ENCODE measurements at regions not wholly inside any gene's neighbourhood (a gene's known extent, or its start where the extent isn't known, plus 50 kb on each side); places are given as distances from the start of the nearest gene placed in this dataset.

GRCh38 chr11:115700496-115700895 lies 196.3 kb upstream of the CADM1 start:
- Histone ChIP-seq H3K9me3 (peaks cover 0 to 3% (median 0%) of the 10 kb centered on the region in 4 donors), H3K4me1 (peaks cover 0 to 40% (median 13%) of the 10 kb centered on the region in 4 donors), H3K27me3 (no peaks in the 10 kb centered on the region), H3K36me3 (no peaks in the 10 kb centered on the region), H3K27ac (peak overlapping the region in 2 of 4 donors; percentile 29 to 81), H3K4me3 (no peak overlapping the region)
- no peak for DNase-seq (ENCODE audit: low spot score in 2 of 2)
- TF ChIP-seq, protein P1, sequence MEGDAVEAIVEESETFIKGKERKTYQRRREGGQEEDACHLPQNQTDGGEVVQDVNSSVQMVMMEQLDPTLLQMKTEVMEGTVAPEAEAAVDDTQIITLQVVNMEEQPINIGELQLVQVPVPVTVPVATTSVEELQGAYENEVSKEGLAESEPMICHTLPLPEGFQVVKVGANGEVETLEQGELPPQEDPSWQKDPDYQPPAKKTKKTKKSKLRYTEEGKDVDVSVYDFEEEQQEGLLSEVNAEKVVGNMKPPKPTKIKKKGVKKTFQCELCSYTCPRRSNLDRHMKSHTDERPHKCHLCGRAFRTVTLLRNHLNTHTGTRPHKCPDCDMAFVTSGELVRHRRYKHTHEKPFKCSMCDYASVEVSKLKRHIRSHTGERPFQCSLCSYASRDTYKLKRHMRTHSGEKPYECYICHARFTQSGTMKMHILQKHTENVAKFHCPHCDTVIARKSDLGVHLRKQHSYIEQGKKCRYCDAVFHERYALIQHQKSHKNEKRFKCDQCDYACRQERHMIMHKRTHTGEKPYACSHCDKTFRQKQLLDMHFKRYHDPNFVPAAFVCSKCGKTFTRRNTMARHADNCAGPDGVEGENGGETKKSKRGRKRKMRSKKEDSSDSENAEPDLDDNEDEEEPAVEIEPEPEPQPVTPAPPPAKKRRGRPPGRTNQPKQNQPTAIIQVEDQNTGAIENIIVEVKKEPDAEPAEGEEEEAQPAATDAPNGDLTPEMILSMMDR (IDR thresholded peaks at IDR 0.05) = no peak
- no peak for TF ChIP-seq EP300 (IDR thresholded peaks at IDR 0.05)
- TF ChIP-seq POLR2A (IDR thresholded peaks at IDR 0.05) = no peak
- 40 to 43% methylated on average over 4 of the region's 4 CpGs for WGBS, 2 donors

DNA sequence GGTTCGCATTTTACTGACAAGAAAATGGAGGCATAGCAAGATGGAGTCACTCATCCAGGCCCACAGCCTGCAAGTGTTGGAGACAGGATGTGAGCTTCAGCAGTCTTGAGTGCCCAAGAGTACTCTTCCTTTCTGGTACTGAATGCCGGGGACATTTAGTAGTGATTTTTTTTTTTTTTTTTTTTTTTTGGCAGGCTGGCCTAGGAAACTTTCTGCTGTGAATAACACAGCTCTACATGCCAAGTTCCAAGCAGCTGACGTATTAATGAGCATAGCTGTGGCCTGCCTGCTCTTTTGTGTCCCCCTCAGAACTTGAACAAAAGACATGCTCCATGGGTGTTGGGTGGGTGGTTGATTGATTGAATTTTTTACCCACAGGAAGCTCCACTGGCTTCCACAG lies 195.5 kb upstream of the CADM1 start:
- Histone ChIP-seq H3K27ac (peak overlapping the region; percentile 48 to 81 (median 68)), H3K4me1 (peaks cover 0 to 40% (median 13%) of the 10 kb centered on the region in 4 donors), H3K9me3 (peaks cover 0 to 3% (median 0%) of the 10 kb centered on the region in 4 donors), H3K4me3 (no peak overlapping the region), H3K27me3 (no peaks in the 10 kb centered on the region), H3K36me3 (no peaks in the 10 kb centered on the region)
- DNase-seq (ENCODE audit: low spot score in 2 of 2) = peak in 1 of 2 donors; percentile 49
- TF ChIP-seq, protein P1 (IDR thresholded peaks at IDR 0.05) = no peak
- TF ChIP-seq EP300 (IDR thresholded peaks at IDR 0.05) (peak in 1 of 2 donors; percentile 62), POLR2A (IDR thresholded peaks at IDR 0.05) (no peak)
- 32 to 34% methylated on average over 3 of the region's 3 CpGs for WGBS, 2 donors

DNA sequence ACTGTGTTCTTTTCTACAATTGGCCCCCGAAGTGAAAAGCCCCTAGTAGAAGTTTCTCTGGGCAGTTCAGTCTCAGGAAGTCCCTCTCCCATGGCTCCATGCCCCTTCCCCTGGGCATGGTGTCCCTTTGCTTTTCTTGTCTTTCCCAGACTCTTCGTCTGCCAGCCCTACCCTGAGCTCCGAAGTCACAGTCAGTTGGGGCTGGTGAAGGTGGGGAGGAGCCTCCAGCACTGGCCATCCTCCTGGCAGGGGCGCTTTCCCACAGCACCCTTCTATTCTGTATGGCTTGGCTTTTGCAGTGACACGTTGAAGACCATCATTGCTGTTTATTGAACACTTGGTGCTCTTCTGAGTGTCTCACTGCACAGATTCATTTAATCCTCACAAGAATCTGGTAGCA lies 195.1 kb upstream of the CADM1 start:
- TF ChIP-seq POLR2A (IDR thresholded peaks at IDR 0.05) (no peak), EP300 (IDR thresholded peaks at IDR 0.05) (no peak)
- TF ChIP-seq, protein P1 (IDR thresholded peaks at IDR 0.05) = no peak
- H3K4me3 ChIP-seq = no peak overlapping the region
- H3K9me3 ChIP-seq = peaks cover 0 to 3% (median 0%) of the 10 kb centered on the region in 4 donors
- DNase-seq (ENCODE audit: low spot score in 2 of 2) = no peak
- H3K27ac ChIP-seq = peak overlapping the region; percentile 48 to 81 (median 68)
- H3K27me3 ChIP-seq = no peaks in the 10 kb centered on the region
- WGBS, 2 donors = 67 to 71% methylated on average over 5 of the region's 5 CpGs
- peaks cover 0 to 40% (median 13%) of the 10 kb centered on the region in 4 donors for H3K4me1 ChIP-seq
- H3K36me3 ChIP-seq = no peaks in the 10 kb centered on the region

GRCh38 chr11:115698243-115698642 lies 194.0 kb upstream of the CADM1 start:
- H3K27me3 ChIP-seq = no peaks in the 10 kb centered on the region
- H3K4me3 ChIP-seq = no peak overlapping the region
- H3K36me3 ChIP-seq = no peaks in the 10 kb centered on the region
- TF ChIP-seq, protein P1 (IDR thresholded peaks at IDR 0.05) = no peak
- TF ChIP-seq EP300 (IDR thresholded peaks at IDR 0.05) (no peak), POLR2A (IDR thresholded peaks at IDR 0.05) (no peak)
- no peak overlapping the region for H3K27ac ChIP-seq
- H3K4me1 ChIP-seq = peaks cover 0 to 40% (median 13%) of the 10 kb centered on the region in 4 donors
- WGBS, 2 donors = 70 to 71% methylated on average over 4 of the region's 4 CpGs
- no peak for DNase-seq (ENCODE audit: low spot score in 2 of 2)
- no peaks in the 10 kb centered on the region for H3K9me3 ChIP-seq

- 41 to 54% methylated on average over 4 of the region's 4 CpGs for WGBS, 2 donors
- H3K27ac ChIP-seq = no peak overlapping the region
- H3K9me3 ChIP-seq = no peaks in the 10 kb centered on the region
- TF ChIP-seq EP300 (IDR thresholded peaks at IDR 0.05) (no peak), POLR2A (IDR thresholded peaks at IDR 0.05) (no peak)
- TF ChIP-seq, protein P1 (IDR thresholded peaks at IDR 0.05) = no peak
- peaks cover 0 to 40% (median 13%) of the 10 kb centered on the region in 4 donors for H3K4me1 ChIP-seq
- no peaks in the 10 kb centered on the region for H3K36me3 ChIP-seq
- no peak overlapping the region for H3K4me3 ChIP-seq
- H3K27me3 ChIP-seq = no peaks in the 10 kb centered on the region
- no peak for DNase-seq (ENCODE audit: low spot score in 2 of 2)
These were observed 192.3 kb upstream of the CADM1 start for GRCh38 chr11:115696563-115696962.
